GM12874 (cell line): ENCODE measurements at regions not wholly inside any gene's neighbourhood (a gene's known extent, or its start where the extent isn't known, plus 50 kb on each side); places are given as distances from the start of the nearest gene placed in this dataset.

Experiments used
- CTCF ChIP-seq: IDR thresholded peaks from 2 replicates; pipeline ENCODE4 v1.5.1; 2011; ENCODE audit warnings: low read depth, mild to moderate bottlenecking, control low read depth, low read length, moderate library complexity; ENCODE audit not compliant: insufficient read depth

GRCh38 chr1:55814967-55815366 is 599.8 kb upstream of the USP24 start:
- no peak for TF ChIP-seq CTCF

GRCh38 chr1:55813618-55814017 is 598.5 kb upstream of the USP24 start:
- no peak for TF ChIP-seq CTCF

GRCh38 chr1:55812281-55812680 is 597.1 kb upstream of the USP24 start:
- no peak for TF ChIP-seq CTCF

GRCh38 chr1:55808263-55808662 is 593.1 kb upstream of the USP24 start:
- no peak for TF ChIP-seq CTCF

GRCh38 chr1:55803429-55803828 is 588.3 kb upstream of the USP24 start:
- no peak for TF ChIP-seq CTCF

- no peak for TF ChIP-seq CTCF
These were observed 586.3 kb upstream of the USP24 start for GRCh38 chr1:55801481-55801880.

- TF ChIP-seq CTCF = no peak
These were observed 585.3 kb upstream of the USP24 start for GRCh38 chr1:55800503-55800902.

GRCh38 chr1:55793856-55794255 is 578.7 kb upstream of the USP24 start:
- TF ChIP-seq CTCF = no peak
